Tibial nerve (tissue), 4 donors: ENCODE measurements at regions not wholly inside any gene's neighbourhood (a gene's known extent, or its start where the extent isn't known, plus 50 kb on each side); places are given as distances from the start of the nearest gene placed in this dataset.

ENCODE experiments used
- CTCF ChIP-seq, 5 experiments: fragments of 200-600 bp in 3 of 5; fragments of 450-650 bp in 2 of 5; sonication (generic) in 3 of 5; IDR thresholded peaks; one replicate each; pipeline ENCODE4 v1.5.1; 2016 to 2019; ENCODE audit warnings: antibody characterized with exemption in 5 of 5, mild to moderate bottlenecking in 3 of 5, moderate library complexity in 2 of 5
- EP300 ChIP-seq, 2 donors: sonication (generic); formaldehyde crosslinking; IDR thresholded peaks; one replicate each; pipeline ENCODE4 v1.6.1; 2017; ENCODE audit warnings: antibody characterized with exemption in 2 of 2, mild to moderate bottlenecking in 1 of 2
- POLR2A ChIP-seq, 2 donors: fragments of 450-650 bp; IDR thresholded peaks; one replicate each; pipeline ENCODE4 v1.6.1; 2017; ENCODE audit warnings: antibody characterized with exemption in 2 of 2, mild to moderate bottlenecking in 2 of 2, moderate library complexity in 2 of 2

GRCh38 chr3:171977441-171977840 is 61.9 kb upstream of the FNDC3B start:
- TF ChIP-seq EP300 (IDR thresholded peaks at IDR 0.05) = no peak
- TF ChIP-seq CTCF (IDR thresholded peaks at IDR 0.05) = no peak
- no peak for TF ChIP-seq POLR2A (IDR thresholded peaks at IDR 0.05)
